T-helper 2 cell (primary cell): ENCODE measurements at regions not wholly inside any gene's neighbourhood (a gene's known extent, or its start where the extent isn't known, plus 50 kb on each side); places are given as distances from the start of the nearest gene placed in this dataset.

Source experiments
- DNase-seq, 5 experiments: peaks; one replicate each; pipeline versions ENCODE4 v3.0.0 to v3.0.0-alpha.2; 2012 to 2022

- DNase-seq = no peak
Measured at GRCh38 chr5:135721548-135722090, 112.8 kb upstream of the SLC25A48 start.

GRCh38 chr5:135720191-135720590, 114.3 kb upstream of the SLC25A48 start:
- no peak for DNase-seq

GRCh38 chr5:135719428-135720063, 114.9 kb upstream of the SLC25A48 start:
- no peak for DNase-seq

GRCh38 chr5:135718651-135719050, 115.8 kb upstream of the SLC25A48 start:
- no peak for DNase-seq

GRCh38 chr5:135718151-135718550, 116.3 kb upstream of the SLC25A48 start:
- no peak for DNase-seq

GRCh38 chr5:135715267-135716055, 119.0 kb upstream of the SLC25A48 start:
- DNase-seq = no peak

GRCh38 chr5:135714126-135714894, 120.2 kb upstream of the SLC25A48 start:
- no peak for DNase-seq

- DNase-seq = no peak
Measured at GRCh38 chr5:135713161-135713915, 121.1 kb upstream of the SLC25A48 start.

- no peak for DNase-seq
Measured at GRCh38 chr5:135711911-135712310, 122.6 kb upstream of the SLC25A48 start.

- DNase-seq = no peak
Measured at GRCh38 chr5:135710045-135710675, 124.3 kb upstream of the SLC25A48 start.

GRCh38 chr5:135709208-135709575, 125.3 kb upstream of the SLC25A48 start:
- DNase-seq = no peak

- no peak for DNase-seq
Measured at GRCh38 chr5:135708481-135709207, 125.8 kb upstream of the SLC25A48 start.

GRCh38 chr5:135707302-135707701, 127.2 kb upstream of the SLC25A48 start:
- no peak for DNase-seq

GRCh38 chr5:135706893-135707292, 127.6 kb upstream of the SLC25A48 start:
- no peak for DNase-seq

- no peak for DNase-seq
Measured at GRCh38 chr5:135706474-135706873, 127.7 kb upstream of the CXCL14 start.

- DNase-seq = no peak
Measured at GRCh38 chr5:135705941-135706466, 127.2 kb upstream of the CXCL14 start.

- no peak for DNase-seq
Measured at GRCh38 chr5:135705141-135705631, 126.4 kb upstream of the CXCL14 start.

GRCh38 chr5:135704616-135705015, 125.8 kb upstream of the CXCL14 start:
- no peak for DNase-seq

- DNase-seq = no peak
Measured at GRCh38 chr5:135703016-135703550, 124.3 kb upstream of the CXCL14 start.

GRCh38 chr5:135702191-135702590, 123.4 kb upstream of the CXCL14 start:
- DNase-seq = no peak

GRCh38 chr5:135700731-135701130, 121.9 kb upstream of the CXCL14 start:
- DNase-seq = no peak
